PC-9 (cell line): ENCODE measurements at regions not wholly inside any gene's neighbourhood (a gene's known extent, or its start where the extent isn't known, plus 50 kb on each side); places are given as distances from the start of the nearest gene placed in this dataset.

ENCODE experiments used
- EZH2 ChIP-seq: fragments of 200-600 bp; sonication (generic); IDR thresholded peaks from 2 replicates; pipeline ENCODE4 v1.8.0; 2017; ENCODE audit warnings: antibody characterized with exemption, low read depth
- TF ChIP-seq, protein P1 (sequence below): fragments of 200-600 bp; sonication (generic); conservative IDR thresholded peaks from 2 replicates; pipeline ENCODE4 v1.6.1; 2017; ENCODE audit warnings: mixed run types, antibody characterized with exemption, mild to moderate bottlenecking, moderate library complexity

DNA sequence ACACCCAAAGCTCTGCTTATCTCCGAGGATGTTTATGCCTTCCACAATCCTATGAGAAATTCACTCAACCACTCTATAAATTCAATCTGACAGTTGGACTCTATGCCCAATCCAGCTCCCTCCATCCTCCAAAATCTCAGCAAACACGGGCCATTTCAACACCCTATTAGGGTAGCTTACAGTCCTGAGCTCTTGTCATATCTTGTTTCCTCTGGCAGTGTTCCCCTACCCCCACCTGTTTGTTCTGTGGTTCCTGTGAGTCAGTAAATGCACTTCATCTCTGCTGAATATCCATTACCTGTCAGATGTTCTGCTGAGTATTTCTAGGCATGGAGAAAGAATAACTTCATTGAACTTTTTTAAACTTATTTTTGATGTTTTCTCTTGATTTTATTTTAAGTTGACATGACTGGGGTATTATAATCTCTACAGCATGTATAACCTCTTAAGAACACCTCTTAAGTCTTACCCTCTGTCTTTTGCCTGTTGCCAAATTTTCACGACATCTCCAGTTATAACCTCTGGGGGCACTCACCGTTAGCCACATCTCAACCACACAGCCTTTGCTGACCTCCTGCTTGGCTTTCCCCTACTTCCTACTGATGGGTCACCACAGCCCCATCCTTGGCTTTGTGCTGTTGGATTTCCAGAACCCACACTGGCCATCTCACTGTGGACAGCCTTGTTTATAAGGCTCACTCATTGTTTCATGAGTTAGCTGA lies 317.0 kb upstream of the TMPO start:
- TF ChIP-seq, protein P1, sequence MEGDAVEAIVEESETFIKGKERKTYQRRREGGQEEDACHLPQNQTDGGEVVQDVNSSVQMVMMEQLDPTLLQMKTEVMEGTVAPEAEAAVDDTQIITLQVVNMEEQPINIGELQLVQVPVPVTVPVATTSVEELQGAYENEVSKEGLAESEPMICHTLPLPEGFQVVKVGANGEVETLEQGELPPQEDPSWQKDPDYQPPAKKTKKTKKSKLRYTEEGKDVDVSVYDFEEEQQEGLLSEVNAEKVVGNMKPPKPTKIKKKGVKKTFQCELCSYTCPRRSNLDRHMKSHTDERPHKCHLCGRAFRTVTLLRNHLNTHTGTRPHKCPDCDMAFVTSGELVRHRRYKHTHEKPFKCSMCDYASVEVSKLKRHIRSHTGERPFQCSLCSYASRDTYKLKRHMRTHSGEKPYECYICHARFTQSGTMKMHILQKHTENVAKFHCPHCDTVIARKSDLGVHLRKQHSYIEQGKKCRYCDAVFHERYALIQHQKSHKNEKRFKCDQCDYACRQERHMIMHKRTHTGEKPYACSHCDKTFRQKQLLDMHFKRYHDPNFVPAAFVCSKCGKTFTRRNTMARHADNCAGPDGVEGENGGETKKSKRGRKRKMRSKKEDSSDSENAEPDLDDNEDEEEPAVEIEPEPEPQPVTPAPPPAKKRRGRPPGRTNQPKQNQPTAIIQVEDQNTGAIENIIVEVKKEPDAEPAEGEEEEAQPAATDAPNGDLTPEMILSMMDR, result no peak
- no peak for TF ChIP-seq EZH2
